ENCODE measurements at regions not wholly inside any gene's neighbourhood (a gene's known extent, or its start where the extent isn't known, plus 50 kb on each side); places are given as distances from the start of the nearest gene placed in this dataset.

GRCh38 chr2:128628206-128628605 is 309.5 kb upstream of the HS6ST1 start:
- no peak for TF ChIP-seq CTCF (IDR thresholded peaks at IDR 0.05)
- no peaks in the 10 kb centered on the region for H3K9me3 ChIP-seq
- no peak overlapping the region for H3K4me3 ChIP-seq (ENCODE audit: low read depth in 1 of 2, low read length in 1 of 2)
- H3K27me3 ChIP-seq, result no peaks in the 10 kb centered on the region
- no peaks in the 10 kb centered on the region for H3K36me3 ChIP-seq
- H3K27ac ChIP-seq, result no peak overlapping the region
- no peaks in the 10 kb centered on the region for H3K4me1 ChIP-seq (ENCODE audit: control insufficient read depth in 1 of 2, insufficient read depth in 1 of 2, low read depth in 1 of 2, low read length in 1 of 2)

- Histone ChIP-seq H3K4me1 (ENCODE audit: control insufficient read depth in 1 of 2, insufficient read depth in 1 of 2, low read depth in 1 of 2, low read length in 1 of 2) (no peaks in the 10 kb centered on the region), H3K36me3 (no peaks in the 10 kb centered on the region), H3K4me3 (ENCODE audit: low read depth in 1 of 2, low read length in 1 of 2) (no peak overlapping the region), H3K27ac (no peak overlapping the region), H3K27me3 (no peaks in the 10 kb centered on the region), H3K9me3 (no peaks in the 10 kb centered on the region)
- no peak for TF ChIP-seq CTCF (IDR thresholded peaks at IDR 0.05)
Measured at GRCh38 chr2:128628996-128629395, 310.3 kb upstream of the HS6ST1 start.

GRCh38 chr2:128630974-128631697 is 312.5 kb upstream of the HS6ST1 start:
- TF ChIP-seq CTCF (IDR thresholded peaks at IDR 0.05), result no peak
- Histone ChIP-seq H3K36me3 (no peaks in the 10 kb centered on the region), H3K27ac (no peak overlapping the region), H3K9me3 (no peaks in the 10 kb centered on the region), H3K4me3 (ENCODE audit: low read depth in 1 of 2, low read length in 1 of 2) (no peak overlapping the region), H3K27me3 (no peaks in the 10 kb centered on the region), H3K4me1 (ENCODE audit: control insufficient read depth in 1 of 2, insufficient read depth in 1 of 2, low read depth in 1 of 2, low read length in 1 of 2) (no peaks in the 10 kb centered on the region)

GRCh38 chr2:128631698-128632500 is 313.2 kb upstream of the HS6ST1 start:
- no peaks in the 10 kb centered on the region for H3K27me3 ChIP-seq
- TF ChIP-seq CTCF (IDR thresholded peaks at IDR 0.05), result no peak
- no peak overlapping the region for H3K4me3 ChIP-seq (ENCODE audit: low read depth in 1 of 2, low read length in 1 of 2)
- H3K9me3 ChIP-seq, result no peaks in the 10 kb centered on the region
- H3K27ac ChIP-seq, result no peak overlapping the region
- H3K4me1 ChIP-seq (ENCODE audit: control insufficient read depth in 1 of 2, insufficient read depth in 1 of 2, low read depth in 1 of 2, low read length in 1 of 2), result no peaks in the 10 kb centered on the region
- H3K36me3 ChIP-seq, result no peaks in the 10 kb centered on the region

GRCh38 chr2:128632501-128632800 is 313.8 kb upstream of the HS6ST1 start:
- H3K4me1 ChIP-seq (ENCODE audit: control insufficient read depth in 1 of 2, insufficient read depth in 1 of 2, low read depth in 1 of 2, low read length in 1 of 2), result no peaks in the 10 kb centered on the region
- H3K27ac ChIP-seq, result no peak overlapping the region
- no peak overlapping the region for H3K4me3 ChIP-seq (ENCODE audit: low read depth in 1 of 2, low read length in 1 of 2)
- H3K9me3 ChIP-seq, result no peaks in the 10 kb centered on the region
- no peak for TF ChIP-seq CTCF (IDR thresholded peaks at IDR 0.05)
- no peaks in the 10 kb centered on the region for H3K27me3 ChIP-seq
- H3K36me3 ChIP-seq, result no peaks in the 10 kb centered on the region
